ENCODE measurements at regions not wholly inside any gene's neighbourhood (a gene's known extent, or its start where the extent isn't known, plus 50 kb on each side); places are given as distances from the start of the nearest gene placed in this dataset.

GRCh38 chr5:18792145-18792544, 1157.9 kb downstream of the TAF11L14 start:
- Histone ChIP-seq H3K9me3 (no peaks in the 10 kb centered on the region), H3K4me3 (no peak overlapping the region), H3K36me3 (no peaks in the 10 kb centered on the region), H3K27ac (no peak overlapping the region), H3K27me3 (no peaks in the 10 kb centered on the region), H3K4me1 (no peaks in the 10 kb centered on the region)
- in situ Hi-C loops (cut with MboI; ENCODE audit: low sequenced_read_pairs in 4 of 4) (no loop called here), intact Hi-C loops (cut with DNase I; ENCODE audit: low total_unique reads) (no loop called here)
- TF ChIP-seq POLR2A (IDR thresholded peaks at IDR 0.05) (no peak), CTCF (IDR thresholded peaks at IDR 0.05 in 4 of 5, conservative IDR thresholded peaks at IDR 0.05 in 1 of 5) (no peak)
- no peak for DNase-seq
- ATAC-seq, result no peak

GRCh38 chr5:18797222-18797621, 1163.0 kb downstream of the TAF11L14 start:
- intact Hi-C loops (cut with DNase I; ENCODE audit: low total_unique reads), result no loop called here
- Histone ChIP-seq H3K36me3 (no peaks in the 10 kb centered on the region), H3K9me3 (no peaks in the 10 kb centered on the region), H3K27me3 (no peaks in the 10 kb centered on the region), H3K27ac (no peak overlapping the region), H3K4me1 (no peaks in the 10 kb centered on the region), H3K4me3 (no peak overlapping the region)
- in situ Hi-C loops (cut with MboI; ENCODE audit: low sequenced_read_pairs in 4 of 4), result no loop called here
- TF ChIP-seq POLR2A (IDR thresholded peaks at IDR 0.05) (no peak), CTCF (IDR thresholded peaks at IDR 0.05 in 4 of 5, conservative IDR thresholded peaks at IDR 0.05 in 1 of 5) (no peak)
- ATAC-seq (no peak), DNase-seq (no peak)

GRCh38 chr5:18798058-18798457, 1163.8 kb downstream of the TAF11L14 start:
- no peaks in the 10 kb centered on the region for H3K36me3 ChIP-seq
- DNase-seq (no peak), ATAC-seq (no peak)
- no peak for TF ChIP-seq CTCF (IDR thresholded peaks at IDR 0.05 in 4 of 5, conservative IDR thresholded peaks at IDR 0.05 in 1 of 5)
- TF ChIP-seq POLR2A (IDR thresholded peaks at IDR 0.05), result no peak
- in situ Hi-C loops (cut with MboI; ENCODE audit: low sequenced_read_pairs in 4 of 4) (no loop called here), intact Hi-C loops (cut with DNase I; ENCODE audit: low total_unique reads) (no loop called here)
- H3K9me3 ChIP-seq, result no peaks in the 10 kb centered on the region
- no peak overlapping the region for H3K27ac ChIP-seq
- H3K4me3 ChIP-seq, result no peak overlapping the region
- H3K4me1 ChIP-seq, result no peaks in the 10 kb centered on the region
- no peaks in the 10 kb centered on the region for H3K27me3 ChIP-seq

- Histone ChIP-seq H3K36me3 (no peaks in the 10 kb centered on the region), H3K4me3 (no peak overlapping the region), H3K4me1 (no peaks in the 10 kb centered on the region), H3K27me3 (no peaks in the 10 kb centered on the region), H3K27ac (no peak overlapping the region), H3K9me3 (no peaks in the 10 kb centered on the region)
- DNase-seq (no peak), ATAC-seq (no peak)
- intact Hi-C loops (cut with DNase I; ENCODE audit: low total_unique reads), result no loop called here
- in situ Hi-C loops (cut with MboI; ENCODE audit: low sequenced_read_pairs in 4 of 4), result no loop called here
- TF ChIP-seq POLR2A (IDR thresholded peaks at IDR 0.05) (no peak), CTCF (IDR thresholded peaks at IDR 0.05 in 4 of 5, conservative IDR thresholded peaks at IDR 0.05 in 1 of 5) (no peak)
Observed at GRCh38 chr5:18799482-18800128, 1165.3 kb downstream of the TAF11L14 start.
